GM19397 (cell line): ENCODE measurements at regions not wholly inside any gene's neighbourhood (a gene's known extent, or its start where the extent isn't known, plus 50 kb on each side); places are given as distances from the start of the nearest gene placed in this dataset.

Experiments
- ATAC-seq: cut with Tn5 transposase; IDR thresholded peaks from one replicate; pipeline ENCODE4 v1.9.1; 2021; ENCODE audit warnings: mild to moderate bottlenecking, moderate library complexity; ENCODE audit not compliant: unreplicated experiment

GRCh38 chr5:165627548-165628170 lies 2122.2 kb downstream of the MAT2B start:
- no peak for ATAC-seq

- ATAC-seq: peak; percentile 77
Observed at GRCh38 chr5:165630261-165630778, 2124.9 kb downstream of the MAT2B start.

GRCh38 chr5:165631235-165631634 lies 2125.8 kb downstream of the MAT2B start:
- ATAC-seq: no peak

DNA sequence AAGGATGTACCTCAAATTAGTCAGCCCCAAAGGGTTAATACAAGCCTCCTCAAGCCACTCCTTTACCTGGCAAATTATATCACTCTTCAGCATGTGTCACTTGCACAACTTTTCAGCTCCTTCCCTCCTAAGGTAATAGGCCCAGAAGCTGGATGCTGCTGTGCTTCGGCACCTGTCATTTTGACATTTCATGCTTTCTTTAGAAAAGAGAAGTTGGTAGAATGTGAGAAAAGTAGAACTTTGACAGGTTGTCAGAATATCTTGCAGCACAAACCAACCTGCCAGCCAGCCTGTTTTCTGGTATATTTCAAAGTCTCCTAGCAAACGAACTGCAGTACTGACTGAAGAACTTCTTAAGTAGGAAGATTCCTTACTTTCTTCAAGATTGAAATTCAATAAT lies 2136.9 kb downstream of the MAT2B start:
- no peak for ATAC-seq

DNA sequence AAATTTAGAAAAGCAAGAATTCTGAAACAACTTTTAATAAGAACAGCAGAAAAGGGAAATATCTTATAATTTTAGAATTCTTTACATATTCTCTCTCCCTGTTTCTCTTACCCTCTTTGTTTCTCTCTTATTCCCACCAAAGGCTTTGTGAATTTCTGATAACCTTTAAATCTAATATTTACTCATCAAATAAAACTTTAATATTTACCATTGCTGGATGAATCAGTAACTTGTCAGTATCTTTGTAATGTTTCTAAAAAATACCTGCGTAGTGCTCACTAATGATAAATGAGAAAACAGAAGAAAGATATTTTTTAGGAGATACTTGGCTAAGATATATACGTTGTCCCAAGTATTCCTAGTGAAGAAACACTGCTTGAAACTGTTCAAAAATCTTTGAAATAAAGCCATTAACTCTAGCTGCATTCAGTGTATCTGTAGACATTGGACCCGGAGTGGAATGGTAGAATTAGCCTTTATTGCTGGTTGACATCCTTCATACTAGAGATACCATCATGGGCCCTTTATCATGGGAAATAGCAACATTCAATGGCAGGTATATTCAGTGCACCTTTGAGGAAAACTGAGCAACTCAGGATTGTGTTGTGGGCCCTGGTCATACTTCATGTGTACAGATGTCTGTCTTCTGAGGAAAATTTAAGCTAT lies 2160.4 kb downstream of the MAT2B start:
- ATAC-seq: no peak

- no peak for ATAC-seq
Observed at GRCh38 chr5:165673499-165673898, 2168.1 kb downstream of the MAT2B start.

GRCh38 chr5:165695796-165696195 lies 2190.4 kb downstream of the MAT2B start:
- no peak for ATAC-seq

GRCh38 chr5:165705960-165706359 lies 2200.5 kb downstream of the MAT2B start:
- no peak for ATAC-seq

DNA sequence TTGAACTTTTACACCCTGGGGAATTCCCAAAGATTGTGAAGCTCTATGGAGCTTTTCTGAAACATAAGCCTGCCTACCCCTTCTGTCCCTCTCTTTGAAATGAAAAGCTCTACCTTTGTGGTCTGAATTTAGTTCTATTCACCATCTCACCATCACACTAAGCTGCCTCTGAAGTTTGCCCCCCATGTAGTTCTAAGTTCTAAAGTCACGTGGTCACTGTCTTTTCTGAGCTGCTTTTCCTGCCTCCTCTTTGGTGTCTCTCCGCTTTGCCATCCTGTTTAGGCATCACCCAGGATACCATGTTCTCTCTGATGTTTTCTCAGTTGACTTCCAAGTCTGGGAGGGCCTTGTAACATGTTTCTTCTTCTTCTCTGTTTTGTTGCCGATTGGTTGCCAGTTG lies 2206.6 kb downstream of the MAT2B start:
- no peak for ATAC-seq

DNA sequence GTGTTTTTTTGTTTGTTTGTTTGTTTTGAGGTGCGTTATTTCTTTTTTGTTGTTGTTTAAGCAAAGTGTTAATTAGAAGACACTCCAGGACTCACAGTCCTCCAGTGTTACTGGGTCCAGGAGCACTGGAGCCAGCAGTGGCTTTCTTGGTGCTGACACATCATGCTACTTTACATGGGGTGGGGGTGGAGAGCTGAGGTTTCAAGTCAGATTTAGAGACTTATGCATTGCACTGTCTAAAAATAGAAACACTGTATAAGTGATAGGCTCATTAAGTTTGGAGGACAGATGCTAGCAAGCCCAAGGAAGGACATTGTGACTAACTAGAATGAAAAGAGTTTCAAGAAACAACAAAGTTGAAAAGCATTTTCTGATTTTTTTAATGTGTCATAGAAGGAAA lies 2209.2 kb downstream of the MAT2B start:
- ATAC-seq: no peak

DNA sequence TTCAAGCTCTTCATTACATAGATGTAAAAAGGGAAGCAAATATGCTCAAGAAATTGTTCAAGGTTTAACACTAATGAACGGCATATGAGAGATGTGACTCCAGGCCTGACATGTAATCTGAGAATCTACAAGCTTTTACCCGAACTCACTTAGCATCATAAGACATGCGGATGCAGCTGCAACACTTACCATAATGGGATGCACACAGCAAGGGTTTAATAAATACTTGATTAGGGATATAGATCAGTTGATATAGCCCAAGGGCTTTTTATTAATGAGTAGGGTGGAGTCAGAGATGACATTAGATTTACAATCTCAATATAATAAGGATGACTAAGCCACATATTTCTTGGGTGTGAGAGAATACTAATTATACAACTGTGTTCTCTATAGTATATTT lies 2215.5 kb downstream of the MAT2B start:
- no peak for ATAC-seq

DNA sequence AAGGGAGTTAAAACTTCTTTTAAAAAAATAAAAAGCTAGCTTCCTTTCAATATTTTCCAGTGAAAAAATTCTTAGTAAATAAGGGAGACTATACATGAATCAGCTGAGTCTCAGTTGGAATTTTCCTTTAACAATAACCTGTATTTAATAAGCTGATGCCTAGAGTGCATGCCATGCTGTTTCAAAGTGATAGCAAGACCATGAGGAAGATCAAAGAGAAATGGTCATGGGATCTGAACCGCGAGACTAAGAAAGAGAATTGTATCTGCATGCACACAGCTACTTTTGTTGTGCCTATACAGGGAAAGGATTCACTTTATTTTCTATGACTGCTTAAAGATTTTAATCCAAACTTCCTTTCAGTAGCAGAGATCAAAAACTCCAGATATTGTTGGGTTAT lies 2217.0 kb downstream of the MAT2B start:
- ATAC-seq: no peak

DNA sequence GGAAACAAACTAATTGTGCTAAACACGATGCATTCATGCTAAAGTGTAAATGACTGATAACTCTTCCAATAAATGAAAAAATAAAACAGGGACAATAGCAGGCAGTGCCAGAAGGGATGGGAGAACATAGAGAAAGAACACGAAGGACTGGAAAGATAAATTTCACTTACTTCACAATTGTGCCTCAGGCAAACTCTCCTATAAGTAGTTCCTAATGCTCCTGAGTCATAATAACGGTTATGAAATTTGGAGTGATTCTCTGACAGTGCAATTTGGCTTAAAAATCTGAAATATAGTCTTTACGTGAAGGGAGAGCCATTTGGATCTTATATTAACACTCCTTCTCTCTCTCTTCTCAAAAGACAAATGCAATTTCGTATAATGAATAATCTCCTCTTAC lies 2218.5 kb downstream of the MAT2B start:
- no peak for ATAC-seq

- no peak for ATAC-seq
Observed at GRCh38 chr5:165728425-165728824, 2223.0 kb downstream of the MAT2B start.

DNA sequence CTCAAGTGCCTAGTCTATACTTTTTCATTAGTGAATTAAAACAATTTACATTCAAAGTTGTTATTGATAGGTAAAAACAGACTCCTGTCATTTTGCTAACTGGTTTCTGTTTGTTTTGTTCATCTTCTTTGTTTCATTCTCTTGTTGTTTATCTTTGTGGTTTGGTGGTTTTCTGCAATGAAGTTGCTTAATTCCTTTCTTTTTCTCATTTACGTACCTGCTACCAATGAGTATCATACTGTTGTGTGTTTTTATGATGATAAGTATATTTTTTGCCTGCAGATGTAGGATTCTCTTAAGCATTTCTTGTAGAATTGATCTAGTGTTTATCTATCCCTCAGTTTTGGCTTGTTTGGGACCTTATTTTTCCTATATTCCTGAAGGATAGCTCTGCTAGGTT lies 2230.0 kb downstream of the MAT2B start:
- ATAC-seq: no peak

DNA sequence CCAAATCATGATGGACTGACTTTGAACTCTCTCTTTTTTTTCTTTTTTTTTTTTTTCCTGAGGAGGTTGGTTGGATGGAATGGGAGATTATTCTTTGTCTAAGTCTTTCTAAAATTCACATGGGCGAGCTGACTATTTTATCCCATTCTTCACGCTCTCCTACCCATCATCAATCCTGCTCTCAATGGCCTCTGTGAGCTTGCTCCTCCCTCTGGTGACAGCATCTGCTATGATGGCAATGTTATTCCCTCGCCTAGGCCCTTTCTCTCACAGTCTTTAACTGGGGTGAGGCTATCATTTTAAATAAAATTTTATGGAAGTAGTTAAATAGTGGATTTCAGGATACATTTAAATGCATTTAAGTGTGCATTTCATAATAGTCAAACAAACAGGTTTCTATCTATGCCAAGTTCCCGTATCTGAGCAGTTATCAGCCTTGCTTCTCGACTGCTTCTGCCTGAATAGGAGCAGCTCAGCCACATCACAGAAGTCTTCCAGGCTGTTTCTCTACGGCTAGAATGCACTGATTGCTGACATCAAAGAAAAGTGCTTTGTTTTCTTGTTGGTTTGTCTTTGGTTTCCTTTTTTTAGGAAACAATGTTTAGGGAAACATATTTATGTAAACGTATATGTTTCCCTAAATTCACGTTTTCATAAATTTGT lies 2233.8 kb downstream of the MAT2B start:
- ATAC-seq: no peak

DNA sequence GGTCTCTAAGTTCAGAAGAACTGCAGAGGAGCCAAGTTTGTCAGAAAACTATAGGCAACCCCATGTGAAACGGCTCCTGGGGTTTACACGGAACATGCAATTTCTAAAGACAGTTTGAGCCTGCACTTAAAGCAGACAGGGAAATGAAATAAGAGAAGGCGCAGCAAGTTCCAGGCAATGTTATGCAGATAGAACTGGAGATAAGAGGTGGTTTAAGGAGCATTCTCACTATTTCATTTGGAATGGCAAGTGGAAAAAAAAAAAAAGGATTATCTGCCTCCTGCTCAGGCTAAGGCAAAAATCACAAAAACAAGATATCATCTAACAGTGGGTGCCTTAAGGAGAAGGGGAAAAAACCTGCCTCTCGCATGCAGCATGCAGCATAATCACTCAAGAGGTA lies 2252.4 kb downstream of the MAT2B start:
- ATAC-seq: no peak

DNA sequence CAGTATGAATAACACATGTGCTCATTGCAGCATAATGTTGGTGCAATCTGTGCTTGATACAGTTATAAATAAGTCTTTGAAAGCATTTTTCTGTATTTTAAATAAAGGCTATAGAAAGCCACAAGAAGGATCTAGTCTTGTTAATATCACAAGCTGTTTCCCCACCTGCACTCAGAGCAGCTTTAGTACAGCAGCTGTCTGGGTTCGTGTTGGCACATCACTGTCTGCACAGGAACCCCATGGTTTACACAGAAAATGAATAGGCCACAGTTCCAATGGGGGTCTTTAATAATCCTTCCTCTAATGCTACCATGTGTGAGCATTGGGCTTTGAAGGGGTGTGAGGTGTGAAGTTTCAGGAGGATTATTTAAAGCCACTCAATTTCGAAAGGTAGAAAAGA lies 2269.7 kb downstream of the MAT2B start:
- ATAC-seq: no peak

- ATAC-seq: no peak
Observed at GRCh38 chr5:165779505-165779904, 2274.1 kb downstream of the MAT2B start.

DNA sequence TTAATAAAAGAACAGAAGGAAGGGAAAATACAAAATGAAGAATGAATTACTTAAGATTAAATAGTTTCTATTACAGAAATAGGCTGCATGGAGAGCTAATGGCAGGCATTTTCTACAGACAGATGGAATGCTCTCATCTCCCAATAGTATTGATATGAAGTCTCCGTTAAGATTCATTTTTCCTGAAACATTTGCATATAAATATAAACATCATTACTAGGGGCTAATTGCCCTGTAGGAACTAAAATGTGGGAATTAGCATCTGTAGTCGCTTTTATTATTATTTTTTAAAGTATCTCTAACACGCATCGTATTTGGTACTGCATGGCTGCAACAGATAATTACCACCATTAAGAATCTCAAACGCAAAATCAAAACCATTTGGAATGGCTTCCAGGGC lies 2275.5 kb downstream of the MAT2B start:
- no peak for ATAC-seq

DNA sequence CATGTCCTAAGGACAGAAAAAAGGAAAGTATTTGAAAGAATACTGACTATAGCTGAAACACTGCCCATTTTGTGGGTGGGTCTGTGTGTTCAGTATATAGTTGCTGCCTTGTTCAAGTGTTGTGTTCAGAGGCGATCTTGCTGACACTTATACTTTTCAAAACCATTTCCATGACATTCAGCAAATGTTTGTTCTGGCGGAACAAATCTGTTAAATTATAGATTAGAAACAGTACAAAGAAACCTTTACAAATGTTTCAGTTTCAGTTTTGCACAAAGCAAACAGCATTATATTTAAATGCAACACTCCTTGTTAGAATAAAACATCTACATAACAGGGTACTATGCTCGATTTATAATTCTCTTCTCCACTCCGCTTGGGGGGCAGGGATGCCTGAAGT lies 2276.3 kb downstream of the MAT2B start:
- no peak for ATAC-seq

GRCh38 chr5:165783024-165783423 lies 2277.6 kb downstream of the MAT2B start:
- no peak for ATAC-seq
